ENCODE measurements at regions not wholly inside any gene's neighbourhood (a gene's known extent, or its start where the extent isn't known, plus 50 kb on each side); places are given as distances from the start of the nearest gene placed in this dataset.

DNA sequence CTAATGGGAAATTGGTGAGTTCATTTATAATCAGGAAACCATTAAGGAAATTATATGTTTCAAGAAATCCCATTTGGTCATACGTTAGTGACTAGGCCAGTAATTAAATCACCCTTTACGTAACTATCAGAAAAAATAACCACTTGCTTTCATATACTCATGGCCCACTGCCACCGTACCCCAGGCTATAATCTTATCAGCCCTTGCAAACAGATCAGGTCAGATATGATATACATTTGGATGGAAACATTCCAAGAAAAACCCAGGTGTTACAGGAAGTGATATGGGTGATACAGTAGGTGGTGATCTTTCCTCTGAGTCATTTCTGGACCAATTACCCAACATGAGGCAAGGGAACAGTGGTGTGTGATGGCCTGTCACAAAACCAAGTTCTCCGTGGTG is 481.0 kb upstream of the SEMA3A start:
- no peaks in the 10 kb centered on the region for H3K27me3 Mint-ChIP-seq
- H3K4me1 Mint-ChIP-seq = peaks cover 0 to 6% (median 0%) of the 10 kb centered on the region in 7 donors
- intact Hi-C loops (cut with micrococcal nuclease) = no loop called here
- no peak overlapping the region for H3K4me3 ChIP-seq (ENCODE audit: low read length)
- H3K4me1 ChIP-seq (ENCODE audit: control insufficient read depth in 2 of 2, insufficient read depth in 2 of 2, low read length in 2 of 2) = no peaks in the 10 kb centered on the region
- H3K27ac Mint-ChIP-seq = no peak overlapping the region
- peaks cover 0 to 1% (median 0%) of the 10 kb centered on the region in 11 donors for H3K9me3 Mint-ChIP-seq
- H3K27ac ChIP-seq (ENCODE audit: low read depth, low read length) = no peak overlapping the region
- no peaks in the 10 kb centered on the region for H3K9me3 ChIP-seq (ENCODE audit: control insufficient read depth in 2 of 3, low read length in 3 of 3)
- no peaks in the 10 kb centered on the region for H3K36me3 ChIP-seq (ENCODE audit: control insufficient read depth in 2 of 3, insufficient read depth in 3 of 3, low read length in 3 of 3)
- H3K27me3 ChIP-seq (ENCODE audit: control insufficient read depth in 2 of 2, insufficient read depth in 2 of 2, low read length in 2 of 2) = no peaks in the 10 kb centered on the region
- H3K4me3 Mint-ChIP-seq = no peak overlapping the region
- DNase-seq = no peak
- ChIA-PET POLR2A (interaction anchor here (0.7 kb wide), 1 partner anchor 9 kb away, joined by 3 read pairs; no protein-coding TSS in a partner anchor), CTCF (no interaction called here)
- no peaks in the 10 kb centered on the region for H3K36me3 Mint-ChIP-seq
- no peak for ATAC-seq

DNA sequence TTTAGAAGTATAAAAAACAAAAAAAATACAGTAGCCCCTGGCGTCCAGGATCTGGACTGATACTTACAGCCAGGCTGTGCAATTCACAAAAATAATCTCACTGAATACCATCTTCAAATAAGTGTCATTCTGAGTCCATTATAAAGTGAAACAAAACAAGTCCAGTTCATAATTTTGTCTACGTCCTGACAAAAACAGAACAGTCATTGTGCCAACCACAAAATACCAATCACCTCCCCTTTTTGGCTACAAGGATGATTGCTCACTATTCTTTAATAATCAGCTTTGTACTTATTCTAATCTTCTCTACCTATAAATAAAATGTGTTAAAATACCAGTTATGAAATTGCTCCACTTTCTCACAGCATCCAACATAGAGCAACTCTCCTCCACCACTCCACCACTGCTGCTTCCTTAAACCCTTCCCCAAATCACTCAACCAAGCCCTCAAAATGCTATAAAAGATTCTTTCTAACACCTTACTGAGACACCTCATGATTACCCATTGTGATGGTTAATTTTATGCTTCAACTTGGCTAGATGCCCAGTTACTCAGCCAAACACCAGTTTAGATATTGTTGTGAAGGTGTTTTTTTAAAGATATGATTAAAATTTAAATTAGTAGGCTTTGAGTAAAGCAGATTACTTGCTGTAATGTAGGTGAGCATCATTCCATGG is 479.8 kb upstream of the SEMA3A start:
- Histone ChIP-seq H3K9me3 (ENCODE audit: control insufficient read depth in 2 of 3, low read length in 3 of 3) (no peaks in the 10 kb centered on the region), H3K36me3 (ENCODE audit: control insufficient read depth in 2 of 3, insufficient read depth in 3 of 3, low read length in 3 of 3) (no peaks in the 10 kb centered on the region), H3K4me3 (ENCODE audit: low read length) (no peak overlapping the region), H3K27ac (ENCODE audit: low read depth, low read length) (no peak overlapping the region), H3K4me1 (ENCODE audit: control insufficient read depth in 2 of 2, insufficient read depth in 2 of 2, low read length in 2 of 2) (no peaks in the 10 kb centered on the region), H3K27me3 (ENCODE audit: control insufficient read depth in 2 of 2, insufficient read depth in 2 of 2, low read length in 2 of 2) (no peaks in the 10 kb centered on the region)
- intact Hi-C loops (cut with micrococcal nuclease) = no loop called here
- no peak for DNase-seq
- Mint-ChIP-seq H3K36me3 (no peaks in the 10 kb centered on the region), H3K27me3 (no peaks in the 10 kb centered on the region), H3K4me1 (peaks cover 0 to 6% (median 0%) of the 10 kb centered on the region in 7 donors), H3K27ac (no peak overlapping the region), H3K9me3 (no peaks in the 10 kb centered on the region), H3K4me3 (no peak overlapping the region)
- ChIA-PET CTCF (no interaction called here), POLR2A (no interaction called here)
- no peak for ATAC-seq

DNA sequence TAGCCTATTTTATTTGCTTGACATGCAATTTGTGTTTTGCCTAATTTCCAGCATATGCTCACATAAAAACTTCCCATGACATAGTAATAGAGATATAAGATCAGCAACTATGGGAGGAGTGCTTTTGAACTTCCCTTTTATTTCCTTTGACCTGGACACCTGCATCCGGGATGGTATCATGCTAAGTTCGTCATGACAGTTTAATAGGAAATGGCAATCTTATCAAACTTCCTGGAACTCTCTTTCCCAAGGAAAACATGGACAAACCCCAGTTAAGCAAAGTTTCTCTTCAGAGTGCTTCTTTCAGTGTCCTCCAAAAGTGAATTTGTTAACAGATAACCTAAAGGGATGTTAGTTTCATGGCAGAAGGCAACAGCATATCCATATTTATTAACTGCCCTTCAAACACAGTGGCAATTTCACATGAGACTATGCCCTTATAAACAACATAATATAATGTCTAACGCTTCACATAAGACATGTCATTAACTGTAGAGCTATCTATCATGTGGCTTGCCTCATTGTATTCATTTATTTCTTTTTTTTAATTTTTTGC is 474.7 kb upstream of the SEMA3A start:
- H3K36me3 Mint-ChIP-seq = no peaks in the 10 kb centered on the region
- Histone ChIP-seq H3K36me3 (ENCODE audit: control insufficient read depth in 2 of 3, insufficient read depth in 3 of 3, low read length in 3 of 3) (no peaks in the 10 kb centered on the region), H3K27ac (ENCODE audit: low read depth, low read length) (no peak overlapping the region), H3K27me3 (ENCODE audit: control insufficient read depth in 2 of 2, insufficient read depth in 2 of 2, low read length in 2 of 2) (no peaks in the 10 kb centered on the region), H3K4me1 (ENCODE audit: control insufficient read depth in 2 of 2, insufficient read depth in 2 of 2, low read length in 2 of 2) (no peaks in the 10 kb centered on the region), H3K9me3 (ENCODE audit: control insufficient read depth in 2 of 3, low read length in 3 of 3) (no peaks in the 10 kb centered on the region), H3K4me3 (ENCODE audit: low read length) (no peak overlapping the region)
- DNase-seq (no peak), ATAC-seq (no peak)
- intact Hi-C loops (cut with micrococcal nuclease) = no loop called here
- no peaks in the 10 kb centered on the region for H3K4me1 Mint-ChIP-seq
- H3K4me3 Mint-ChIP-seq = no peak overlapping the region
- ChIA-PET CTCF (no interaction called here), POLR2A (no interaction called here)
- H3K9me3 Mint-ChIP-seq = peaks cover 0 to 3% (median 0%) of the 10 kb centered on the region in 11 donors
- H3K27me3 Mint-ChIP-seq = no peaks in the 10 kb centered on the region
- no peak overlapping the region for H3K27ac Mint-ChIP-seq

DNA sequence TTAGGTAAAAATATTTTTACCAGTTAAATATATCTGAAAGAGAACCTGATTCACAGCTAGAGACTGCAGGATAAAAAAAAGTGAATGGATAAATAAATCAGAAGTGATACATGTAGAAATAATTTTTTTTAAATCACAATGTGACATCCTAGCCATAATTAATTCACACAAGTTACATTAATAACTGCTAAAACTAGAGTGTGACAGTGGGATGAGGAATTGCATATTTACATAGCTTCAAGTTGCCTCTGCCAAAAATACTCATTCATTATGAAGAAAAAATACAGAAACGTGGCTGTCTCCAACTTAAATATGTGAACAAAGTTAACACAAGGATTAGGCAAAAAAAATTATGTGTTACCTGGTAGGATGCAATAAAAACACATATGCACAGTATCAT is 473.5 kb upstream of the SEMA3A start:
- Histone ChIP-seq H3K9me3 (ENCODE audit: control insufficient read depth in 2 of 3, low read length in 3 of 3) (no peaks in the 10 kb centered on the region), H3K36me3 (ENCODE audit: control insufficient read depth in 2 of 3, insufficient read depth in 3 of 3, low read length in 3 of 3) (no peaks in the 10 kb centered on the region), H3K27me3 (ENCODE audit: control insufficient read depth in 2 of 2, insufficient read depth in 2 of 2, low read length in 2 of 2) (no peaks in the 10 kb centered on the region), H3K4me3 (ENCODE audit: low read length) (no peak overlapping the region), H3K4me1 (ENCODE audit: control insufficient read depth in 2 of 2, insufficient read depth in 2 of 2, low read length in 2 of 2) (no peaks in the 10 kb centered on the region), H3K27ac (ENCODE audit: low read depth, low read length) (no peak overlapping the region)
- Mint-ChIP-seq H3K27me3 (no peaks in the 10 kb centered on the region), H3K36me3 (no peaks in the 10 kb centered on the region), H3K9me3 (peaks cover 0 to 3% (median 0%) of the 10 kb centered on the region in 11 donors), H3K27ac (no peak overlapping the region), H3K4me3 (no peak overlapping the region), H3K4me1 (no peaks in the 10 kb centered on the region)
- POLR2A ChIA-PET = no interaction called here
- no peak for ATAC-seq
- DNase-seq = no peak
- CTCF ChIA-PET = no interaction called here
- intact Hi-C loops (cut with micrococcal nuclease) = no loop called here

DNA sequence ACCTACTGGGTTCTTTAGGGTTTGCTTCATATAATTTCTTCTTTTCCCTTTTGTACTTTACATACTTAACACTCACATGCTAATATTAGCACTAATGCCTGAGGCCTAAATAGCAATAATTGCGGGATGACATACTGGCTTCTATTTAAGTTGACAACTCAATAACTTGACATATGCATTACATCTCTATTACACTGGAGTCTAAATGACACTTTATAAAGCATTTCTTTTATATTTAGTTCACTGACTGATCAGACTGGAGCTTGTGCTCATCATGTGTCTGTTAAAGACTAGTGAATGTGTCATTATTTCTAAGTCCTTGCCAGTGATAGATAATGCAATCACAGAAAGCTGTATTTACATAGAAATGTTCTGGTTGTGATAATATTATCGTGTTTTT is 472.1 kb upstream of the SEMA3A start:
- ChIA-PET POLR2A (interaction anchor here (0.5 kb wide), 1 partner anchor 9 kb away, joined by 3 read pairs; no protein-coding TSS in a partner anchor), CTCF (no interaction called here)
- H3K4me3 ChIP-seq (ENCODE audit: low read length) = no peak overlapping the region
- Mint-ChIP-seq H3K9me3 (peaks cover 0 to 3% (median 0%) of the 10 kb centered on the region in 11 donors), H3K36me3 (no peaks in the 10 kb centered on the region), H3K27ac (no peak overlapping the region), H3K4me1 (no peaks in the 10 kb centered on the region), H3K4me3 (no peak overlapping the region), H3K27me3 (no peaks in the 10 kb centered on the region)
- ATAC-seq (no peak), DNase-seq (no peak)
- H3K4me1 ChIP-seq (ENCODE audit: control insufficient read depth in 2 of 2, insufficient read depth in 2 of 2, low read length in 2 of 2) = no peaks in the 10 kb centered on the region
- H3K9me3 ChIP-seq (ENCODE audit: control insufficient read depth in 2 of 3, low read length in 3 of 3) = no peaks in the 10 kb centered on the region
- no peaks in the 10 kb centered on the region for H3K27me3 ChIP-seq (ENCODE audit: control insufficient read depth in 2 of 2, insufficient read depth in 2 of 2, low read length in 2 of 2)
- no peak overlapping the region for H3K27ac ChIP-seq (ENCODE audit: low read depth, low read length)
- intact Hi-C loops (cut with micrococcal nuclease) = no loop called here
- H3K36me3 ChIP-seq (ENCODE audit: control insufficient read depth in 2 of 3, insufficient read depth in 3 of 3, low read length in 3 of 3) = no peaks in the 10 kb centered on the region

DNA sequence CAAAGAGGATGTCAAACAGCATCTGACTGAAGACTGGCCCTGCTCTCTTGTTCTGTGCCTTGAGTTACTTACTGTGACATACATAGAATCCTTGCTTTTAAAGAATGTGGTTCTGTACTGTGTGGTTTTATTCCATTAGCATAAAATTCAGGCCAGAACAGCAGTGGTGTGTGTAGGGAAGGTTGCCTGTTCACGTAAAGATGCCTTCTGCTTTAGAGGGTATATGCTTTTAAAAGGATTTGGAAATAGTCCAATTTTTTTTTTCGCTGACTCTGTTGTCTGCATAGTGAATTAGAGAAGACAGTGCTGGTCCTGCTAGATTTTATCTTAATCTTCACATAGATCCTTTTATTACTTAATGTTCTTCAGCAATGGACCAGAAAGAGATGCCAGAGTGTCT is 470.8 kb upstream of the SEMA3A start:
- Histone ChIP-seq H3K9me3 (ENCODE audit: control insufficient read depth in 2 of 3, low read length in 3 of 3) (no peaks in the 10 kb centered on the region), H3K4me1 (ENCODE audit: control insufficient read depth in 2 of 2, insufficient read depth in 2 of 2, low read length in 2 of 2) (no peaks in the 10 kb centered on the region), H3K4me3 (ENCODE audit: low read length) (no peak overlapping the region), H3K36me3 (ENCODE audit: control insufficient read depth in 2 of 3, insufficient read depth in 3 of 3, low read length in 3 of 3) (no peaks in the 10 kb centered on the region), H3K27ac (ENCODE audit: low read depth, low read length) (no peak overlapping the region), H3K27me3 (ENCODE audit: control insufficient read depth in 2 of 2, insufficient read depth in 2 of 2, low read length in 2 of 2) (no peaks in the 10 kb centered on the region)
- H3K36me3 Mint-ChIP-seq = no peaks in the 10 kb centered on the region
- intact Hi-C loops (cut with micrococcal nuclease) = no loop called here
- H3K27me3 Mint-ChIP-seq = no peaks in the 10 kb centered on the region
- ChIA-PET CTCF (no interaction called here), POLR2A (no interaction called here)
- no peak overlapping the region for H3K27ac Mint-ChIP-seq
- DNase-seq (no peak), ATAC-seq (no peak)
- H3K4me1 Mint-ChIP-seq = no peaks in the 10 kb centered on the region
- peaks cover 0 to 3% (median 0%) of the 10 kb centered on the region in 11 donors for H3K9me3 Mint-ChIP-seq
- H3K4me3 Mint-ChIP-seq = no peak overlapping the region

DNA sequence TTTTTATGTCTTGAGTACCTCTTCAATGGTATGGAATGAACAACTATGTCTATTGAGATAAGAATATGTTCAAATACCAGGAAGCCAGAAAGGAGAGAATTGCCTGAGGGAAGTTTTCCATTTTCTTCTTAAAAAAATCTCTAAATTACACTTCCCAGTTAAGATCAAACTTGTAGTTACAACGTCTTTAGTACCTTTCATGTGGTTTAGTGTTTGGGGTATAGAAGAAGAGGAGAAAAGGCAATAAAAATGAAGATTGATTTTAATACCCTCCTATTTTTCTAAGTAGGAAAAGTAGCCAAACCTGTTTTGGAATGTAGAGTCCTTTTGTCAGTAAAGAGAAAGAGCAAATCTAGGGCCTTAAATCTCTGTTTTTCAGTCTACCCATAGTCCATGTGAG is 470.0 kb upstream of the SEMA3A start:
- CTCF ChIA-PET = no interaction called here

More for the DNA sequence above, 470.0 kb upstream of the SEMA3A start:
- Histone ChIP-seq H3K4me1 (ENCODE audit: control insufficient read depth in 2 of 2, insufficient read depth in 2 of 2, low read length in 2 of 2) (no peaks in the 10 kb centered on the region), H3K27ac (ENCODE audit: low read depth, low read length) (no peak overlapping the region), H3K36me3 (ENCODE audit: control insufficient read depth in 2 of 3, insufficient read depth in 3 of 3, low read length in 3 of 3) (no peaks in the 10 kb centered on the region), H3K9me3 (ENCODE audit: control insufficient read depth in 2 of 3, low read length in 3 of 3) (no peaks in the 10 kb centered on the region), H3K4me3 (ENCODE audit: low read length) (no peak overlapping the region), H3K27me3 (ENCODE audit: control insufficient read depth in 2 of 2, insufficient read depth in 2 of 2, low read length in 2 of 2) (no peaks in the 10 kb centered on the region)
- H3K27me3 Mint-ChIP-seq = no peaks in the 10 kb centered on the region
- POLR2A ChIA-PET = no interaction called here
- H3K9me3 Mint-ChIP-seq = peaks cover 0 to 3% (median 0%) of the 10 kb centered on the region in 11 donors
- H3K4me1 Mint-ChIP-seq = no peaks in the 10 kb centered on the region
- H3K36me3 Mint-ChIP-seq = no peaks in the 10 kb centered on the region
- DNase-seq (no peak), ATAC-seq (no peak)
- intact Hi-C loops (cut with micrococcal nuclease) = no loop called here
- H3K4me3 Mint-ChIP-seq = no peak overlapping the region
- no peak overlapping the region for H3K27ac Mint-ChIP-seq

Measured in naive thymus-derived CD4-positive, alpha-beta T cell (primary cell).